GM18519 (cell line): ENCODE measurements at regions not wholly inside any gene's neighbourhood (a gene's known extent, or its start where the extent isn't known, plus 50 kb on each side); places are given as distances from the start of the nearest gene placed in this dataset.
A peak's percentile ranks its signal among the peaks of the same experiment; 100 is the strongest.

Source experiments
- ATAC-seq: cut with Tn5 transposase; IDR thresholded peaks from one replicate; pipeline ENCODE4 v1.9.1; 2021; ENCODE audit warnings: mild to moderate bottlenecking, moderate library complexity; ENCODE audit not compliant: unreplicated experiment, low FRiP score

- ATAC-seq = no peak
Measured at GRCh38 chr13:76043874-76044273, 407.7 kb downstream of the LMO7 start.

- ATAC-seq = no peak
Measured at GRCh38 chr13:76038920-76039716, 403.0 kb downstream of the LMO7 start.

GRCh38 chr13:76036176-76036575 is 400.0 kb downstream of the LMO7 start:
- no peak for ATAC-seq

GRCh38 chr13:76035711-76036110 is 399.6 kb downstream of the LMO7 start:
- ATAC-seq = no peak

GRCh38 chr13:76029706-76030105 is 393.6 kb downstream of the LMO7 start:
- ATAC-seq = no peak

GRCh38 chr13:76029088-76029487 is 393.0 kb downstream of the LMO7 start:
- ATAC-seq = no peak

- no peak for ATAC-seq
Measured at GRCh38 chr13:76027131-76027530, 391.0 kb downstream of the LMO7 start.

GRCh38 chr13:76025392-76025791 is 389.3 kb downstream of the LMO7 start:
- ATAC-seq = no peak

- no peak for ATAC-seq
Measured at GRCh38 chr13:76024151-76024550, 388.0 kb downstream of the LMO7 start.

GRCh38 chr13:76023652-76024051 is 387.5 kb downstream of the LMO7 start:
- no peak for ATAC-seq

GRCh38 chr13:76020421-76020955 is 384.4 kb downstream of the LMO7 start:
- no peak for ATAC-seq

- no peak for ATAC-seq
Measured at GRCh38 chr13:76019421-76020044, 383.4 kb downstream of the LMO7 start.

GRCh38 chr13:76017861-76018556 is 381.9 kb downstream of the LMO7 start:
- ATAC-seq = no peak

- ATAC-seq = peak; percentile 83
Measured at GRCh38 chr13:76016799-76017400, 380.8 kb downstream of the LMO7 start.

- no peak for ATAC-seq
Measured at GRCh38 chr13:76014406-76015318, 378.5 kb downstream of the LMO7 start.

GRCh38 chr13:76012091-76012721 is 376.1 kb downstream of the LMO7 start:
- ATAC-seq = no peak

GRCh38 chr13:76009267-76009890 is 373.2 kb downstream of the LMO7 start:
- no peak for ATAC-seq

GRCh38 chr13:76004416-76004815 is 368.3 kb downstream of the LMO7 start:
- ATAC-seq = no peak

GRCh38 chr13:76000131-76000530 is 364.0 kb downstream of the LMO7 start:
- no peak for ATAC-seq
